GM21528 (cell line): ENCODE measurements at regions not wholly inside any gene's neighbourhood (a gene's known extent, or its start where the extent isn't known, plus 50 kb on each side); places are given as distances from the start of the nearest gene placed in this dataset.

Experiments
- ATAC-seq: cut with Tn5 transposase; IDR thresholded peaks from one replicate; pipeline ENCODE4 v1.9.1; 2021; ENCODE audit warnings: mild to moderate bottlenecking, moderate library complexity; ENCODE audit not compliant: unreplicated experiment, low FRiP score

GRCh38 chr13:33508060-33508459, 222.5 kb upstream of the STARD13 start:
- no peak for ATAC-seq

- no peak for ATAC-seq
Observed at GRCh38 chr13:33509642-33510229, 224.2 kb upstream of the STARD13 start.

GRCh38 chr13:33510350-33510970, 224.9 kb upstream of the STARD13 start:
- no peak for ATAC-seq

- ATAC-seq = no peak
Observed at GRCh38 chr13:33512880-33513554, 227.5 kb upstream of the STARD13 start.

GRCh38 chr13:33514362-33514761, 228.8 kb upstream of the STARD13 start:
- no peak for ATAC-seq

GRCh38 chr13:33515146-33515545, 229.6 kb upstream of the STARD13 start:
- ATAC-seq = no peak

- no peak for ATAC-seq
Observed at GRCh38 chr13:33518452-33518851, 232.9 kb upstream of the STARD13 start.

- ATAC-seq = no peak
Observed at GRCh38 chr13:33519561-33520467, 234.3 kb upstream of the STARD13 start.

GRCh38 chr13:33520468-33520839, 234.9 kb upstream of the STARD13 start:
- no peak for ATAC-seq

GRCh38 chr13:33524086-33524485, 238.5 kb upstream of the STARD13 start:
- ATAC-seq = no peak

GRCh38 chr13:33525763-33526162, 240.2 kb upstream of the STARD13 start:
- ATAC-seq = no peak

GRCh38 chr13:33526718-33527117, 241.2 kb upstream of the STARD13 start:
- ATAC-seq = no peak

GRCh38 chr13:33528896-33529295, 243.3 kb upstream of the STARD13 start:
- no peak for ATAC-seq

GRCh38 chr13:33531484-33531883, 245.9 kb upstream of the STARD13 start:
- no peak for ATAC-seq

GRCh38 chr13:33535061-33535460, 249.5 kb upstream of the STARD13 start:
- no peak for ATAC-seq

GRCh38 chr13:33536601-33537000, 251.0 kb upstream of the STARD13 start:
- no peak for ATAC-seq

GRCh38 chr13:33537026-33537425, 251.5 kb upstream of the STARD13 start:
- ATAC-seq = no peak

- no peak for ATAC-seq
Observed at GRCh38 chr13:33537676-33538075, 252.1 kb upstream of the STARD13 start.

- ATAC-seq = no peak
Observed at GRCh38 chr13:33541456-33541855, 255.9 kb upstream of the STARD13 start.

GRCh38 chr13:33541962-33542308, 256.4 kb upstream of the STARD13 start:
- ATAC-seq = peak; percentile 15
